HCT116 (cell line): ENCODE measurements at regions not wholly inside any gene's neighbourhood (a gene's known extent, or its start where the extent isn't known, plus 50 kb on each side); places are given as distances from the start of the nearest gene placed in this dataset.

ENCODE experiments used
- ATAC-seq: fragments of 200-7000 bp; cut with Tn5 transposase; 2 replicates; pipeline ENCODE4 v1.9.1; 2020; ENCODE audit warnings: mild to moderate bottlenecking, moderate library complexity
- BruUV-seq: library from RNA; stranded (reverse); fragments of 400-500 nt; replicated peaks from 2 replicates; lab custom pipeline; 2021; lab: Mats Ljungman, UMichigan
- CTCF ChIA-PET: fragments of 300-600 bp; sonication (Branson Sonifier 250); formaldehyde crosslinking; loops from one replicate; lab custom pipeline; 2021; ENCODE audit warnings: antibody characterized with exemption; lab: Charles Lee
- POLR2A ChIA-PET: fragments of 300-600, 350-600 bp; sonication (Branson Sonifier 250); formaldehyde crosslinking; loops from one replicate; lab custom pipeline; 2021; ENCODE audit warnings: antibody characterized with exemption; lab: Charles Lee
- RAD21 ChIA-PET, 2 experiments: fragments of 300-600 bp; sonication (Branson Sonifier 250); formaldehyde crosslinking; loops; one replicate each; lab custom pipeline; 2023; ENCODE audit warnings: low total read pairs in 2 of 2; ENCODE audit not compliant: uncharacterized antibody in 2 of 2, unreplicated experiment in 2 of 2, low non-redundant PET in 1 of 2; lab: Charles Lee
- DNase-seq: peaks from one replicate; pipeline ENCODE4 v3.0.0-alpha.2; 2010; ENCODE audit warnings: low read depth, low spot score
- H2AFZ ChIP-seq: fragments of 200-600 bp; shearing (Covaris generic), sonication (generic); 2 replicates; pipeline ENCODE4 v1.6.1; 2017; ENCODE audit warnings: low read depth, mixed run types, mixed read lengths, antibody characterized with exemption, low read length; ENCODE audit not compliant: poor library complexity, severe bottlenecking
- H3K27ac ChIP-seq: 2 replicates; pipeline ENCODE4 v1.5.1; 2012; ENCODE audit warnings: low read depth, low read length
- H3K27me3 ChIP-seq: fragments of 200-600 bp; sonication (generic); 2 replicates; pipeline ENCODE4 v1.6.1; 2016; ENCODE audit warnings: mixed run types, low read length, mixed read lengths; ENCODE audit not compliant: insufficient read depth
- H3K36me3 ChIP-seq, 2 experiments: fragments of 200-500 bp in 1 of 2; fragments of 200-600 bp in 1 of 2; sonication (Bioruptor generic) in 1 of 2; sonication (generic) in 1 of 2; 2 replicates each; pipeline versions ENCODE4 v1.5.1 to v1.6.1; 2014 to 2016; ENCODE audit warnings: low read length in 2 of 2, inconsistent platforms in 1 of 2, mixed read lengths in 1 of 2, mixed run types in 1 of 2; ENCODE audit not compliant: insufficient read depth in 2 of 2, control insufficient read depth in 1 of 2
- H3K4me1 ChIP-seq, 2 experiments: fragments of 200-600 bp in 1 of 2; sonication (generic) in 1 of 2; 2 replicates each; pipeline versions ENCODE4 v1.5.1 to v1.6.1; 2012 to 2017; ENCODE audit warnings: low read length in 2 of 2, inconsistent platforms in 1 of 2, mild to moderate bottlenecking in 1 of 2, mixed read lengths in 1 of 2, mixed run types in 1 of 2, moderate library complexity in 1 of 2; ENCODE audit not compliant: insufficient read depth in 2 of 2, control insufficient read depth in 1 of 2
- H3K4me2 ChIP-seq: fragments of 200-600 bp; sonication (generic); 2 replicates; pipeline ENCODE4 v1.6.1; 2017; ENCODE audit warnings: mixed run types, low read length, mixed read lengths
- H3K4me3 ChIP-seq, 2 experiments: fragments of 200-600 bp in 1 of 2; sonication (generic) in 1 of 2; replicated peaks in 1 of 2; 2 replicates each; pipeline ENCODE4 v1.5.1; 2011 to 2016; ENCODE audit warnings: low read length in 2 of 2, control low read depth in 1 of 2, low read depth in 1 of 2, mild to moderate bottlenecking in 1 of 2, mixed read lengths in 1 of 2, mixed run types in 1 of 2
- H3K79me2 ChIP-seq: fragments of 200-600 bp; sonication (generic); 2 replicates; pipeline ENCODE4 v1.6.1; 2017; ENCODE audit warnings: mild to moderate bottlenecking, mixed run types, low read length, moderate library complexity, mixed read lengths; ENCODE audit not compliant: insufficient read depth
- H3K9ac ChIP-seq: fragments of 200-600 bp; sonication (generic); 2 replicates; pipeline ENCODE4 v1.6.1; 2016; ENCODE audit warnings: low read length, mixed read lengths
- H3K9me2 ChIP-seq: fragments of 200-600 bp; sonication (generic), shearing (Covaris generic); 2 replicates; pipeline ENCODE4 v1.6.1; 2017; ENCODE audit warnings: mixed run types, mild to moderate bottlenecking, moderate library complexity; ENCODE audit not compliant: insufficient read depth
- H3K9me3 ChIP-seq, 2 experiments: fragments of 200-500 bp in 1 of 2; fragments of 200-600 bp in 1 of 2; sonication (Bioruptor generic) in 1 of 2; sonication (generic) in 1 of 2; 2 replicates each; pipeline ENCODE4 v1.6.1; 2014 to 2017; ENCODE audit warnings: low read length in 2 of 2, mixed read lengths in 2 of 2, inconsistent platforms in 1 of 2, low read depth in 1 of 2, mild to moderate bottlenecking in 1 of 2, mixed run types in 1 of 2, moderate library complexity in 1 of 2; ENCODE audit not compliant: control insufficient read depth in 1 of 2, insufficient read depth in 1 of 2
- H4K20me1 ChIP-seq: fragments of 200-600 bp; sonication (generic), shearing (Covaris generic); 2 replicates; pipeline ENCODE4 v1.6.1; 2017; ENCODE audit warnings: mixed run types, mild to moderate bottlenecking, moderate library complexity; ENCODE audit not compliant: insufficient read depth
- CBX3 ChIP-seq: IDR thresholded peaks from 2 replicates; pipeline ENCODE4 v1.6.1; 2012; ENCODE audit warnings: low read depth
- CEBPB ChIP-seq: IDR thresholded peaks from 2 replicates; pipeline ENCODE4 v1.6.1; 2012; ENCODE audit warnings: low read depth
- CTCF ChIP-seq, 3 experiments: fragments of 200-600 bp in 1 of 3; sonication (generic) in 1 of 3; IDR thresholded peaks in 2 of 3; conservative IDR thresholded peaks in 1 of 3; 2 replicates each; pipeline ENCODE4 v1.5.1; 2012 to 2017; ENCODE audit warnings: low read depth in 2 of 3, low read length in 2 of 3, antibody characterized with exemption in 1 of 3, borderline replicate concordance in 1 of 3, control low read depth in 1 of 3, mild to moderate bottlenecking in 1 of 3, mixed read lengths in 1 of 3, mixed run types in 1 of 3, moderate library complexity in 1 of 3; ENCODE audit not compliant: insufficient read depth in 1 of 3
- ELF1 ChIP-seq: IDR thresholded peaks from 2 replicates; pipeline ENCODE4 v1.6.1; 2012; ENCODE audit warnings: low read depth, borderline replicate concordance
- EZH2 ChIP-seq: fragments of 200-600 bp; sonication (generic); IDR thresholded peaks from 2 replicates; pipeline ENCODE4 v1.6.1; 2017; ENCODE audit warnings: antibody characterized with exemption, mixed run types
- JUND ChIP-seq: IDR thresholded peaks from 2 replicates; pipeline ENCODE4 v1.6.1; 2012
- MAX ChIP-seq: IDR thresholded peaks from 2 replicates; pipeline ENCODE4 v1.6.1; 2012
- REST ChIP-seq: IDR thresholded peaks from 2 replicates; pipeline ENCODE4 v1.6.1; 2012; ENCODE audit warnings: low read depth
- SIN3A ChIP-seq: IDR thresholded peaks from 2 replicates; pipeline ENCODE4 v1.6.1; 2012; ENCODE audit warnings: low read depth
- SP1 ChIP-seq: IDR thresholded peaks from 2 replicates; pipeline ENCODE4 v1.6.1; 2012; ENCODE audit warnings: low read depth
- SRF ChIP-seq: IDR thresholded peaks from 2 replicates; pipeline ENCODE4 v1.6.1; 2012; ENCODE audit warnings: low read depth
- TCF7L2 ChIP-seq: IDR thresholded peaks from 2 replicates; pipeline ENCODE4 v1.7.0; 2011; ENCODE audit warnings: borderline replicate concordance, inconsistent platforms; ENCODE audit not compliant: insufficient read depth, insufficient read length; ENCODE audit errors: extremely low read depth
- ZFX ChIP-seq: fragments of 450-650 bp; IDR thresholded peaks from 2 replicates; pipeline ENCODE4 v1.6.1; 2017
- ZNF274 ChIP-seq: fragments of 200-500 bp; sonication (Bioruptor generic); IDR thresholded peaks from 2 replicates; pipeline ENCODE4 v1.6.1; 2014; ENCODE audit warnings: mild to moderate bottlenecking, low read depth, low read length, inconsistent platforms
- intact Hi-C: fragments of 100-400 bp; cut with micrococcal nuclease; formaldehyde crosslinking; loops from 2 replicates; pipeline ENCODE4 v1.10.0; 2022

GRCh38 chr20:39837561-39837960 is 851.5 kb downstream of the MAFB start:
- TF ChIP-seq SP1 (no peak), SRF (no peak), EZH2 (no peak), ZNF274 (no peak), MAX (no peak), CTCF (IDR thresholded peaks at IDR 0.05 in 2 of 3, conservative IDR thresholded peaks at IDR 0.05 in 1 of 3; ENCODE audit: borderline replicate concordance in 1 of 3, insufficient read depth in 1 of 3, low read depth in 2 of 3, low read length in 2 of 3) (no peak), CEBPB (no peak), TCF7L2 (no peak), JUND (no peak), REST (no peak), SIN3A (no peak), ELF1 (no peak), ZFX (no peak), CBX3 (no peak)
- TF ChIP-seq, all 23 proteins: peak for 0
- BruUV-seq, result no TSS peak
- no peaks in the 10 kb centered on the region for H3K27me3 ChIP-seq

More at GRCh38 chr20:39837561-39837960, 851.5 kb downstream of the MAFB start:
- Histone ChIP-seq H3K36me3 (no peaks in the 10 kb centered on the region), H4K20me1 (no peaks in the 10 kb centered on the region), H3K4me2 (no peak overlapping the region), H3K9me3 (peaks cover 0 to 20% of the 10 kb centered on the region in 2 experiments; a peak in 2 of 4 replicates), H3K4me1 (no peaks in the 10 kb centered on the region), H2AFZ (no peak overlapping the region), H3K4me3 (no peak overlapping the region), H3K9me2 (no peaks in the 10 kb centered on the region), H3K79me2 (no peaks in the 10 kb centered on the region), H3K27ac (no peak overlapping the region), H3K9ac (no peak overlapping the region)
- POLR2A ChIA-PET, result no interaction called here
- RAD21 ChIA-PET, result no interaction called here
- CTCF ChIA-PET, result no interaction called here
- ATAC-seq (no peak), DNase-seq (no peak)
- intact Hi-C loops, result no loop called here
